Stomach (tissue), 4 donors: ENCODE measurements at regions not wholly inside any gene's neighbourhood (a gene's known extent, or its start where the extent isn't known, plus 50 kb on each side); places are given as distances from the start of the nearest gene placed in this dataset.

Experiments
- EP300 ChIP-seq: sonication (generic); formaldehyde crosslinking; IDR thresholded peaks from one replicate; pipeline ENCODE4 v1.6.1; 2017; ENCODE audit warnings: antibody characterized with exemption
- POLR2A ChIP-seq, 4 donors: fragments of 450-650 bp; IDR thresholded peaks; one replicate each; pipeline ENCODE4 v1.6.1; 2016; ENCODE audit warnings: antibody characterized with exemption in 4 of 4, control low read depth in 2 of 4, mild to moderate bottlenecking in 1 of 4, moderate library complexity in 1 of 4
- TF ChIP-seq, protein P1 (sequence below), 7 experiments: fragments of 450-650 bp in 4 of 7; fragments of 200-600 bp in 3 of 7; sonication (generic) in 3 of 7; IDR thresholded peaks; one replicate each; pipeline ENCODE4 v1.5.1; 2016 to 2019; ENCODE audit warnings: antibody characterized with exemption in 7 of 7, control low read depth in 2 of 7, mild to moderate bottlenecking in 1 of 7

DNA sequence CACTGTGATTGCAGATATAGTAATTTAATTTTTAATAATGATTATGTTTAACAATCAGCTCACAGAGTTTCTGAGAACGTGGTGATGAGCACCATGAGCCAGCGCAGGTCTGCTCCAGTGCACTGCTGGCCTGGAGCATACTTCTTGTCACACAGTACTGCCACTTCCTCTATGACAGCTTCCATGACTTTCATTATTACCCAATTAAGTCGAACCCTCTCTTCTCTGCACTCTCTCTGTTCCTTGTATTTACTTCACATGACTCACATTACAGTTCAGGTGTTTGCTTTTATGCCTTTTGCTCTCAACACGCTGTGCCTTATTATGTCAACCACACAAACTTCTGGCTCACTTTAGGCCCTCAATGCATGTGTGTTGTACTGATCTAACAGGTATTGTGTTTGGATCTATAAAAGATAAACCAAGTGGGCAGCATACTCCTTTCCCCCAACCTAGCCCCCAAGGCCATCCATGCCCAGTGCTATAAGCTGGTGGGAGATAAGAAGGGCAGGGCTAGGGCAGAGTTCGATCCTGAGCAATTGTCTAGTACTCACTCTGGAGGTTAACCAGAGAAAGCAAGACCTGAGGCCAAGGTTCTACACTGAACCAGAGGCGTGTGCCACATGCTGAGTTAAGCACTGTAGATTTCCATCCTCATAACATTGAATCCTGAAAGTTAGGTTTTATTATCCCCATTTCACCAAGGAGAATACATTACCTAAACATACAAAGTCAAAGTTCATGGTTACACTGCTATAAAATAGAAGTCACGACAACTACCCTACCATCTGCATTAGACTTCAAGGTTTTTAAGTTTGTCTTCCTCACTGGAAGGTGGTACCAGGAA lies 356.5 kb downstream of the INSC start:
- TF ChIP-seq, protein P1, sequence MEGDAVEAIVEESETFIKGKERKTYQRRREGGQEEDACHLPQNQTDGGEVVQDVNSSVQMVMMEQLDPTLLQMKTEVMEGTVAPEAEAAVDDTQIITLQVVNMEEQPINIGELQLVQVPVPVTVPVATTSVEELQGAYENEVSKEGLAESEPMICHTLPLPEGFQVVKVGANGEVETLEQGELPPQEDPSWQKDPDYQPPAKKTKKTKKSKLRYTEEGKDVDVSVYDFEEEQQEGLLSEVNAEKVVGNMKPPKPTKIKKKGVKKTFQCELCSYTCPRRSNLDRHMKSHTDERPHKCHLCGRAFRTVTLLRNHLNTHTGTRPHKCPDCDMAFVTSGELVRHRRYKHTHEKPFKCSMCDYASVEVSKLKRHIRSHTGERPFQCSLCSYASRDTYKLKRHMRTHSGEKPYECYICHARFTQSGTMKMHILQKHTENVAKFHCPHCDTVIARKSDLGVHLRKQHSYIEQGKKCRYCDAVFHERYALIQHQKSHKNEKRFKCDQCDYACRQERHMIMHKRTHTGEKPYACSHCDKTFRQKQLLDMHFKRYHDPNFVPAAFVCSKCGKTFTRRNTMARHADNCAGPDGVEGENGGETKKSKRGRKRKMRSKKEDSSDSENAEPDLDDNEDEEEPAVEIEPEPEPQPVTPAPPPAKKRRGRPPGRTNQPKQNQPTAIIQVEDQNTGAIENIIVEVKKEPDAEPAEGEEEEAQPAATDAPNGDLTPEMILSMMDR (IDR thresholded peaks at IDR 0.05) = no peak
- TF ChIP-seq POLR2A (IDR thresholded peaks at IDR 0.05) = no peak
- no peak for TF ChIP-seq EP300
